Right atrium auricular region (tissue), 2 donors: ENCODE measurements at regions not wholly inside any gene's neighbourhood (a gene's known extent, or its start where the extent isn't known, plus 50 kb on each side); places are given as distances from the start of the nearest gene placed in this dataset.
A peak's percentile ranks its signal among the peaks of the same experiment; 100 is the strongest.
"Not testable (repeated sequence)": the region's sequence is repeated elsewhere in the genome, so short reads cannot be mapped to it uniquely, and the experiment has no call there.

Source experiments
- DNase-seq: peaks from one replicate; pipeline ENCODE4 v3.0.0-alpha.2; 2019; ENCODE audit warnings: low spot score
- H3K27ac ChIP-seq, 2 donors: fragments of 200-600 bp; sonication (generic); 1 replicate in 1 of 2; 2 replicates in 1 of 2; pipeline ENCODE4 v1.5.1; 2016 to 2019
- H3K27me3 ChIP-seq, 2 donors: fragments of 200-600 bp; sonication (generic); one replicate each; pipeline versions ENCODE4 v1.5.1 to v1.6.0; 2017 to 2019
- H3K36me3 ChIP-seq: fragments of 200-600 bp; sonication (generic); one replicate; pipeline ENCODE4 v1.5.1; 2016
- H3K4me1 ChIP-seq, 2 donors: fragments of 200-600 bp; sonication (generic); one replicate each; pipeline versions ENCODE4 v1.5.1 to v1.6.0; 2017 to 2019
- H3K4me3 ChIP-seq, 2 donors: fragments of 200-600 bp; sonication (generic); 1 replicate in 1 of 2; 2 replicates in 1 of 2; pipeline ENCODE4 v1.5.1; 2017 to 2019; ENCODE audit warnings: mild to moderate bottlenecking in 1 of 2, moderate library complexity in 1 of 2
- H3K9me3 ChIP-seq, 2 donors: fragments of 200-600 bp; sonication (generic); one replicate each; pipeline ENCODE4 v1.5.1; 2019
- TF ChIP-seq, protein P1 (sequence below), 2 donors: fragments of 200-600 bp; sonication (generic); IDR thresholded peaks; one replicate each; pipeline ENCODE4 v1.5.1; 2019; ENCODE audit warnings: antibody characterized with exemption in 2 of 2

DNA sequence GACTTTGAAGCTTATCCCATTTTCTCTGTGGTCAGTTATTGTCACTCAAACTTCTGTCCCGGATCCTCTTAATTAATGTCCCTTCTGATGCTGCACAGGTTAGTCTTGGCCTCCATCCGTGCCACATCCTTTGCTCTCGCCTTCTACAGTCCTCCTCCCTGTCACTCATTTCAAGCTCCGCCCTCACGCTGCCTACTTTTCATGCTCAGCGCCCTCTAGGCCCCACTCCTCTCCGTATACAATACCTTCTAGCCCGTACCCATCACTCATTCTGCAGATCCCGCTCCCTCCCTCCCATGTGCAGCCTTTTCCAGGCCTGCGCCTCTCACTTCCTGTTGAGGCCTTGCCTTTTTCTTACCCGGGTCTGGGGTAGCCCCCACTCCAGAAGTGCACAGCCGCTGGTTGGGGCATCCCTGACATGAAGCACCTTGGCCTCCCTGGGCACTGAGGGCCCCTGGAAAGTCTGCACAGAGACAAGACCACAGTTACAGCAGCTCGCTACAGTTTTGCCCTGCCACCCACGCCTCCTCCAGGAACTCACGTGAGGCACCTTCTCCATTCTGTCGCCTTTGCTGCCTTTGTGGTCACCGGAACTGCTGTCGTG lies 88.5 kb upstream of the SLC25A48 start:
- Histone ChIP-seq H3K4me1 (no peaks in the 10 kb centered on the region), H3K9me3 (no peaks in the 10 kb centered on the region), H3K27ac (no peak overlapping the region), H3K27me3 (no peaks in the 10 kb centered on the region), H3K4me3 (no peak overlapping the region), H3K36me3 (no peaks in the 10 kb centered on the region)
- no peak for DNase-seq
- TF ChIP-seq, protein P1, sequence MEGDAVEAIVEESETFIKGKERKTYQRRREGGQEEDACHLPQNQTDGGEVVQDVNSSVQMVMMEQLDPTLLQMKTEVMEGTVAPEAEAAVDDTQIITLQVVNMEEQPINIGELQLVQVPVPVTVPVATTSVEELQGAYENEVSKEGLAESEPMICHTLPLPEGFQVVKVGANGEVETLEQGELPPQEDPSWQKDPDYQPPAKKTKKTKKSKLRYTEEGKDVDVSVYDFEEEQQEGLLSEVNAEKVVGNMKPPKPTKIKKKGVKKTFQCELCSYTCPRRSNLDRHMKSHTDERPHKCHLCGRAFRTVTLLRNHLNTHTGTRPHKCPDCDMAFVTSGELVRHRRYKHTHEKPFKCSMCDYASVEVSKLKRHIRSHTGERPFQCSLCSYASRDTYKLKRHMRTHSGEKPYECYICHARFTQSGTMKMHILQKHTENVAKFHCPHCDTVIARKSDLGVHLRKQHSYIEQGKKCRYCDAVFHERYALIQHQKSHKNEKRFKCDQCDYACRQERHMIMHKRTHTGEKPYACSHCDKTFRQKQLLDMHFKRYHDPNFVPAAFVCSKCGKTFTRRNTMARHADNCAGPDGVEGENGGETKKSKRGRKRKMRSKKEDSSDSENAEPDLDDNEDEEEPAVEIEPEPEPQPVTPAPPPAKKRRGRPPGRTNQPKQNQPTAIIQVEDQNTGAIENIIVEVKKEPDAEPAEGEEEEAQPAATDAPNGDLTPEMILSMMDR (IDR thresholded peaks at IDR 0.05), result no peak

DNA sequence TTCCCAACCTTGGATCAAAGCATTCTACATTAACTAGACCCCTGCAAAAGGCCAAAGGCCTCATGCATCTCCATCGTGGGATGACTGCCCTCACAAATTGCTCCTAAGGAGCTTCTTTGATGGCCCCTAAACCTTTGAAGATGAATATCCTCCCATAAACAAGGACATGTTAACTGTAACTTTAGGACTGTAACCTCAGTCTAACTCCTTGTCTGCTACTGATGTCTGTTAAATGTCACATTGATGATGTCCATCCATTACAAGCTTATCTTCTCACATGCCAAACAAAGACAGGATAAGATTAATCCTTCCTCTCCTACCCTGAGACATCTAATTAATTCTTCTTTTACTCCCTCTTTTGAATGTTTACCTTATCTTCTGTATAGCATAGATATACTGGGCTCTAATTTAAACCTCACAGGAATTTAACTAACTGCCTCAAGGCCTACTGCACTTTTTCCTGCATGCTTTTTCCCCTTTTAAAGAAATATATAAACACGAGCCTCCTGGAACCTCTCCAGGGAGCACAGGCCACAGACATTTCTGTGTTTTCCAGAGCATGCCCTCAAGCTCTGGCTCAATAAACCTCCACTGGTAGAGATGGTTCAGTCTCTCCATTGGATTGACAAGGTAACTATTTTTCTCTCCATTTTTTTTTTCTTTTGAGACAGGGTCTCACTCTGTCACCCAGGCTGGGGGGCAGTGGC lies 90.6 kb upstream of the SLC25A48 start:
- no peaks in the 10 kb centered on the region for H3K27me3 ChIP-seq
- H3K9me3 ChIP-seq, result no peaks in the 10 kb centered on the region
- H3K36me3 ChIP-seq, result no peaks in the 10 kb centered on the region
- peaks cover 0 to 4% of the 10 kb centered on the region in 2 donors for H3K4me1 ChIP-seq
- H3K4me3 ChIP-seq, result no peak overlapping the region
- TF ChIP-seq, protein P1 (IDR thresholded peaks at IDR 0.05), result no peak
- no peak for DNase-seq
- H3K27ac ChIP-seq, result no peak overlapping the region

DNA sequence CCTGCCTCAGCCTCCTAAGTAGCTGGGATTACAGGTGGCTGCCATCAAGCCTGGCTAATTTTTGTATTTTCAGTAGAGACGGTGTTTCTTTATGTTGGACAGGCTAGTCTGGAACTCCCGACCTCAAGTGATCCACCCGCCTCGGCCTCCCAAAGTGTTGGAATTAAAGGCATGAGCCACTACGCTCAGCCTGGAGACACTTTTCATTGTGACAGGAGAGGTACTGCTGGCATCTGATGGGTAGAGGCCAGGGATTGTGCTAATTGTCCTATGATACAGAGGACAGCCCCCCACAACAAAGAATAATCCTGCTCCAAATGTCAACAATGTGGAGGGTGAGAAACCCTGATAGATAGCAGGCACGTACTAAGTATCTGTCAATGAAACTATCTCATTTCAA lies 91.3 kb upstream of the SLC25A48 start:
- H3K4me1 ChIP-seq, result peaks cover 0 to 4% of the 10 kb centered on the region in 2 donors
- TF ChIP-seq, protein P1 (IDR thresholded peaks at IDR 0.05), result no peak
- no peaks in the 10 kb centered on the region for H3K36me3 ChIP-seq
- no peak for DNase-seq
- H3K4me3 ChIP-seq, result no peak overlapping the region
- H3K27me3 ChIP-seq, result no peaks in the 10 kb centered on the region
- H3K27ac ChIP-seq, result no peak overlapping the region
- H3K9me3 ChIP-seq, result no peaks in the 10 kb centered on the region

DNA sequence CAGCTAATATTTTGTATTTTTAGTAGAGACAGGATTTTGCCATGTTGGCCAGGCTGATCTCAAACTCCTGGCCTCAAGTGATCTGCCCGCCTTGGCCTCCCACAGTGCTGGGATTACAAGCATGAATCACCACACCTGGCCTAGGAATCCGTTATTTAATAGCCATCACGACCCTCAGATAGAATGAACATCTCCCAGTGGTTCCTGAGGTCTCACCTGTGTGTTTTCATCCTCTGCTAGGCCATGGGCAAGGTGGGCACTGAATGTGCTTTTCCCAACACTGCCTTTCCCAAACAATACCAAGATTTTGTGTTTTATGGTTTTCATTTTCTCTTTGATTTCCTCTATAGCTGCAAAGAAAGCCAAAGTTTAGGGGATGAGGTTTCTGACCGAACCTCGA lies 92.2 kb upstream of the SLC25A48 start:
- not testable (repeated sequence) for H3K4me3 ChIP-seq, H3K4me1 ChIP-seq, H3K36me3 ChIP-seq, H3K27ac ChIP-seq, H3K9me3 ChIP-seq, DNase-seq, H3K27me3 ChIP-seq

DNA sequence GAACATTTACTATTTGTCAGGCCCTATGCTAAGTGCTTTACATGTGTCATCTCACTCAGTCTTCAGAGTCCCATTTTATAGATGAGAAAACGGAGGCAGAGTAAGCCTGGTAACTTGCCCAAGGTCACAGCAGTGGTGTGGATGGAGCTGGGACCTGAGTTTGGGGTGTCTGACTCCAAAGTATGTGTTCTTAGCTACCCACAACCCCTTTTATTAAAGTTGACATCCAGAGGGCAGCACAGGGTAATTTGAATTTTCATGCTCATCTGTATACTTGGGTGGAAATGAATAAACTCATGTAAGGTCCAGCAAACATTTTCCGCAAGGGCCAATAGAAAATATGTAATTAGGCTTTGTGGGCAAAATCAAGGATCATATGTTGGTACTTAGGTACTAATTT lies 93.4 kb upstream of the SLC25A48 start:
- H3K4me1 ChIP-seq, result peaks cover 0 to 4% of the 10 kb centered on the region in 2 donors
- TF ChIP-seq, protein P1 (IDR thresholded peaks at IDR 0.05), result no peak
- no peaks in the 10 kb centered on the region for H3K36me3 ChIP-seq
- no peaks in the 10 kb centered on the region for H3K27me3 ChIP-seq
- no peak overlapping the region for H3K4me3 ChIP-seq
- no peak for DNase-seq
- no peaks in the 10 kb centered on the region for H3K9me3 ChIP-seq
- H3K27ac ChIP-seq, result no peak overlapping the region

DNA sequence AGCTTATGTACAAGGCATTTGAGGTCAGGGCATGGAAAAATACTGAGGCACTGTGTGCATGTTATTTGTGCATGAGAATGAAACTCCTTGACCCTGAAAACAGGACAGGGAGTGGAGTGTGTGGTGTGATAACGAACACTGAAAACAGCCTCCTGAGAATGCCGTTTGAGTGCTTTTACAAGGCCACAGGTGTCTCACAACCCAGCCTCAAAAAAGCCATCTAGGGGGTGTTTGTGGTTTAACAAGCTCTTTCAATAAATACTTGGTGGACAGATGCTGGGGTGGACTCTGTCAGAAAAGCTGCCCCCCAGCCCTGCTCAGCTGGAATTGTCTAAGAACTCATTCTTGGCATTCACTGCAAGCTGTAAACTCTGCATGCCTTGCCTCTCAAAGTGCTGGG lies 94.0 kb upstream of the SLC25A48 start:
- no peaks in the 10 kb centered on the region for H3K27me3 ChIP-seq
- H3K9me3 ChIP-seq, result no peaks in the 10 kb centered on the region
- peaks cover 0 to 4% of the 10 kb centered on the region in 2 donors for H3K4me1 ChIP-seq
- no peak overlapping the region for H3K27ac ChIP-seq
- no peak overlapping the region for H3K4me3 ChIP-seq
- DNase-seq, result peak; percentile 48
- H3K36me3 ChIP-seq, result no peaks in the 10 kb centered on the region
- TF ChIP-seq, protein P1 (IDR thresholded peaks at IDR 0.05), result no peak
